HepG2 (cell line): ENCODE measurements at regions not wholly inside any gene's neighbourhood (a gene's known extent, or its start where the extent isn't known, plus 50 kb on each side); places are given as distances from the start of the nearest gene placed in this dataset.

Experiments
- ATAC-seq: fragments of 200-7000 bp; cut with Tn5 transposase; 3 replicates; pipeline ENCODE4 v1.9.1; 2020; ENCODE audit warnings: mild to moderate bottlenecking, moderate library complexity
- BruUV-seq: library from RNA; stranded (reverse); fragments of 400-500 nt; replicated peaks from 2 replicates; lab custom pipeline; 2021; lab: Mats Ljungman, UMichigan
- CTCF ChIA-PET: fragments of 300-600 bp; formaldehyde crosslinking; extraction: SDS; loops from one replicate; lab custom pipeline; 2021; ENCODE audit warnings: low total read pairs, inconsistent platforms, low intra/inter-chr PET ratio; lab: Yijun Ruan, JAX
- POLR2A ChIA-PET: fragments of 350-600 bp; sonication (Branson Sonifier 250); formaldehyde crosslinking; loops from one replicate; lab custom pipeline; 2020; ENCODE audit warnings: antibody characterized with exemption, inconsistent platforms; lab: Yijun Ruan, JAX
- DNase-seq: peaks from one replicate; pipeline ENCODE4 v3.0.0-alpha.2; 2015; ENCODE audit warnings: low spot score
- FAIRE-seq: peaks from 3 replicates; lab custom pipeline; 2011; peaks lifted over from hg19 to GRCh38; lab: Jason Lieb, UNC
- H2AFZ ChIP-seq: one replicate; pipeline ENCODE4 v1.6.1; 2011; ENCODE audit warnings: low read length, inconsistent platforms
- H3K27ac ChIP-seq: fragments of 300-600 bp; 3 replicates; pipeline ENCODE4 v1.8.0; 2011; ENCODE audit warnings: mixed run types, mild to moderate bottlenecking, mixed read lengths, low read length, inconsistent platforms; ENCODE audit not compliant: insufficient read depth; ENCODE audit errors: extremely low read length
- H3K27me3 ChIP-seq, 2 experiments: fragments of 200-600 bp in 1 of 2; 2 replicates in 1 of 2; 3 replicates in 1 of 2; pipeline versions ENCODE4 v1.6.0 to v1.8.0; 2011; ENCODE audit warnings: low read length in 2 of 2, mild to moderate bottlenecking in 2 of 2, moderate library complexity in 2 of 2, inconsistent platforms in 1 of 2; ENCODE audit not compliant: insufficient read depth in 2 of 2, control insufficient read depth in 1 of 2
- H3K36me3 ChIP-seq, 2 experiments: fragments of 200-600 bp in 1 of 2; replicated peaks in 1 of 2; 2 replicates in 1 of 2; 3 replicates in 1 of 2; pipeline versions ENCODE4 v1.5.1 to v1.8.0; 2011; ENCODE audit warnings: low read length in 2 of 2, inconsistent platforms in 1 of 2; ENCODE audit not compliant: insufficient read depth in 2 of 2, control insufficient read depth in 1 of 2
- H3K4me1 ChIP-seq: 2 replicates; pipeline ENCODE4 v1.5.1; 2012; ENCODE audit warnings: low read length, inconsistent platforms; ENCODE audit not compliant: insufficient read depth
- H3K4me2 ChIP-seq: 2 replicates; pipeline ENCODE4 v1.6.0; 2011; ENCODE audit warnings: low read depth, low read length, inconsistent platforms
- H3K4me3 ChIP-seq, 3 experiments: fragments of 200-600 bp in 1 of 3; sonication (generic), shearing (Covaris generic) in 1 of 3; replicated peaks in 1 of 3; 2 replicates each; pipeline ENCODE4 v1.5.1; 2011 to 2016; ENCODE audit warnings: low read length in 3 of 3, inconsistent platforms in 2 of 3, low read depth in 2 of 3, mild to moderate bottlenecking in 2 of 3, control low read depth in 1 of 3, mixed read lengths in 1 of 3; ENCODE audit not compliant: insufficient read depth in 1 of 3
- H3K79me2 ChIP-seq: one replicate; pipeline ENCODE4 v1.6.1; 2011; ENCODE audit warnings: low read length, inconsistent platforms; ENCODE audit not compliant: insufficient read depth
- H3K9ac ChIP-seq: 2 replicates; pipeline ENCODE4 v1.6.0; 2011; ENCODE audit warnings: mild to moderate bottlenecking, low read depth, low read length, inconsistent platforms; ENCODE audit not compliant: insufficient read depth
- H3K9me3 ChIP-seq: 2 replicates; pipeline ENCODE4 v1.5.1; 2012; ENCODE audit warnings: mild to moderate bottlenecking, low read length
- H4K20me1 ChIP-seq: 2 replicates; pipeline ENCODE4 v1.6.0; 2011; ENCODE audit warnings: inconsistent platforms, mild to moderate bottlenecking, low read length, moderate library complexity; ENCODE audit not compliant: insufficient read depth
- ARHGAP35 ChIP-seq: sonication (generic); formaldehyde crosslinking; IDR thresholded peaks from 2 replicates; pipeline ENCODE4 v1.9.0; 2022; ENCODE audit warnings: mild to moderate bottlenecking, inconsistent platforms, moderate library complexity, missing genetic modification reagents, borderline replicate concordance
- CHD2 ChIP-seq: IDR thresholded peaks from 2 replicates; pipeline ENCODE4 v1.6.1; 2011; ENCODE audit warnings: low read depth, low read length, improper control_type of control experiment
- IKZF1 ChIP-seq: fragments of 450-650 bp; IDR thresholded peaks from 2 replicates; pipeline ENCODE4 v1.7.1; 2016
- KAT2B ChIP-seq: fragments of 150-350 bp; IDR thresholded peaks from 2 replicates; pipeline ENCODE4 v1.6.1; 2014; ENCODE audit warnings: low read depth, low read length, borderline replicate concordance
- MAFF ChIP-seq: IDR thresholded peaks from 2 replicates; pipeline ENCODE4 v1.6.1; 2011; ENCODE audit warnings: low read depth, low read length, improper control_type of control experiment
- MAFG ChIP-seq: sonication (generic); formaldehyde crosslinking; IDR thresholded peaks from 2 replicates; pipeline ENCODE4 v1.5.1; 2020; ENCODE audit warnings: mild to moderate bottlenecking, missing genetic modification reagents
- MAFK ChIP-seq, 2 experiments: IDR thresholded peaks in 1 of 2; conservative IDR thresholded peaks in 1 of 2; 2 replicates each; pipeline ENCODE4 v1.6.1; 2011; ENCODE audit warnings: improper control_type of control experiment in 2 of 2, low read length in 2 of 2
- NFIC ChIP-seq: IDR thresholded peaks from 2 replicates; pipeline ENCODE4 v1.6.1; 2012; ENCODE audit warnings: mild to moderate bottlenecking, low read length, inconsistent platforms
- RBM22 ChIP-seq: fragments of 200-400 bp; formaldehyde crosslinking; optimal IDR thresholded peaks from 2 replicates; pipeline ENCODE3; 2017; ENCODE audit warnings: mild to moderate bottlenecking, low read length, moderate library complexity
- TARDBP ChIP-seq: sonication (generic); formaldehyde crosslinking; IDR thresholded peaks from 2 replicates; pipeline ENCODE4 v1.8.0; 2022; ENCODE audit warnings: mild to moderate bottlenecking, missing genetic modification reagents
- TCF7L2 ChIP-seq: IDR thresholded peaks from 2 replicates; pipeline ENCODE4 v1.6.1; 2011; ENCODE audit warnings: mild to moderate bottlenecking, low read depth, low read length, moderate library complexity
- ZNF510 ChIP-seq: sonication (generic); formaldehyde crosslinking; IDR thresholded peaks from 2 replicates; pipeline ENCODE4 v1.4.0; 2020; ENCODE audit warnings: low read depth, mild to moderate bottlenecking, missing genetic modification reagents
- WGBS: methylation state at CpG from one replicate; pipeline ENCODE4 v1.1.6; 2017; ENCODE audit warnings: low lambda C conversion rate; 5-methylcytosine and 5-hydroxymethylcytosine counted together
- in situ Hi-C: cut with HindIII; loops from 2 replicates; pipeline ENCODE4 v1.10.0; 2017; ENCODE audit warnings: low pct_unique_long_range_greater_than_20kb; ENCODE audit not compliant: extremely low pct_ligation_motif_present
- intact Hi-C: fragments of 100-400 bp; cut with micrococcal nuclease; formaldehyde crosslinking; loops from one replicate; pipeline ENCODE4 v1.10.0; 2022; ENCODE audit not compliant: unreplicated experiment
- TF ChIP-seq, protein P1 (sequence below): sonication (generic); formaldehyde crosslinking; IDR thresholded peaks from 2 replicates; pipeline ENCODE4 v1.5.0; 2020; ENCODE audit warnings: mild to moderate bottlenecking, low read depth, missing genetic modification reagents, borderline replicate concordance
- TF ChIP-seq, protein P2 (sequence below): sonication (generic); formaldehyde crosslinking; IDR thresholded peaks from 2 replicates; pipeline ENCODE4 v1.5.1; 2020; ENCODE audit warnings: mild to moderate bottlenecking, missing genetic modification reagents, moderate library complexity
- TF ChIP-seq, protein P3 (sequence below): sonication (generic); formaldehyde crosslinking; IDR thresholded peaks from 2 replicates; pipeline ENCODE4 v1.8.0; 2022; ENCODE audit warnings: low read depth, missing genetic modification reagents

- in situ Hi-C loops = no loop called here
- H3K4me2 ChIP-seq = no peak overlapping the region
- no TSS peak for BruUV-seq
- H3K9ac ChIP-seq = no peak overlapping the region
- intact Hi-C loops = no loop called here
- H4K20me1 ChIP-seq = no peaks in the 10 kb centered on the region
- no peak overlapping the region for H3K4me3 ChIP-seq
- H3K79me2 ChIP-seq = no peaks in the 10 kb centered on the region
- ChIA-PET CTCF (no interaction called here), POLR2A (no interaction called here)
- H3K27me3 ChIP-seq = peaks cover 0 to 19% of the 10 kb centered on the region in 2 experiments; a peak in 3 of 5 replicates
- H3K36me3 ChIP-seq = no peaks in the 10 kb centered on the region
- H3K9me3 ChIP-seq = no peaks in the 10 kb centered on the region; the same call in 1 of the 2 replicates
- FAIRE-seq = no peak
- no peak overlapping the region for H2AFZ ChIP-seq
- ATAC-seq = no peak
- no peak overlapping the region for H3K27ac ChIP-seq
- no peak for DNase-seq
- H3K4me1 ChIP-seq = no peaks in the 10 kb centered on the region
- TF ChIP-seq MAFF (peak; percentile 95), ARHGAP35 (CRISPR knock-in tag) (no peak), MAFG (CRISPR knock-in tag) (0 out of 2 replicates have a peak, but pooled peaks have one; percentile 27), MAFK (conservative IDR thresholded peaks at IDR 0.05 in 1 of 2, IDR thresholded peaks at IDR 0.05 in 1 of 2; ENCODE audit: low read length in 2 of 2) (peak; percentile 96 to 99)
- 14% methylated on average over 6 of the region's 12 CpGs for WGBS
These were observed 61.2 kb upstream of the EPHB3 start for GRCh38 chr3:184500344-184500923.

DNA sequence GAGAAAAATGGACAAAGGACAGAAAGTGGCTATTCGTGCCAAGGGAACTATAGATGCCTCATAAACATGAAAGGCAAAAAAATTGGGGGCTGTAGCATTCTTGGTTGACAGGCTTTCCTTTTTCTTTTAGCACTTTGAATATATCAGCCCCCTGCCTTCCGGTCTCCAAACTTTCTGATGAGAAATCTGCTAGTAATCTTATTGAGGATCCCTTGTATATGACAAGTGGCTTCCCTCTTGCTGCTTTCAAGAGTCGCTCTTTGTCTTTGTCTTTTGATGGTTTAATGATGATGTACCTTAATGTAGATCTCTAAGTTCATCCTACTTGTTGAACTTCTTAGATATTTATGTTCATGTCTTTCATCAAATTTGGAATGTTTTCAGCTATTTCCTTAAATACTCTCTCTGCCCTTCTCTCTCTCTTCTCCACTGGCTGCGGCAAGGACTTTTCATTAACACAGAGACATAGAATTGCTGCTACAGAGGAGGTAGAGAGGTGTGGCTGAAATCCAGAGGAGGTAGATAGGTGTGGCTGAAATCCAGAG, 59.4 kb upstream of the EPHB3 start:
- no TSS peak for BruUV-seq
- DNase-seq (no peak), ATAC-seq (no peak), FAIRE-seq (no peak)
- H3K9ac ChIP-seq = no peak overlapping the region
- H3K79me2 ChIP-seq = no peaks in the 10 kb centered on the region
- H3K36me3 ChIP-seq = no peaks in the 10 kb centered on the region
- 18% methylated on average over 4 of the region's 4 CpGs for whole genome bisulfite sequencing
- no peak overlapping the region for H3K4me3 ChIP-seq
- H3K27ac ChIP-seq = no peak overlapping the region
- H4K20me1 ChIP-seq = no peaks in the 10 kb centered on the region
- H3K4me2 ChIP-seq = no peak overlapping the region
- H3K4me1 ChIP-seq = no peaks in the 10 kb centered on the region
- ChIA-PET POLR2A (no interaction called here), CTCF (no interaction called here)
- in situ Hi-C loops = no loop called here
- intact Hi-C loops = no loop called here
- H2AFZ ChIP-seq = no peak overlapping the region
- H3K27me3 ChIP-seq = peaks cover 0 to 25% of the 10 kb centered on the region in 2 experiments; a peak in 3 of 5 replicates
- no peaks in the 10 kb centered on the region; the same call in 1 of the 2 replicates for H3K9me3 ChIP-seq
- TF ChIP-seq RBM22 = no peak
- TF ChIP-seq, protein P1, sequence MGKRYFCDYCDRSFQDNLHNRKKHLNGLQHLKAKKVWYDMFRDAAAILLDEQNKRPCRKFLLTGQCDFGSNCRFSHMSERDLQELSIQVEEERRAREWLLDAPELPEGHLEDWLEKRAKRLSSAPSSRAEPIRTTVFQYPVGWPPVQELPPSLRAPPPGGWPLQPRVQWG (CRISPR knock-in tag) = no peak
- TF ChIP-seq ZNF510 (CRISPR knock-in tag) = no peak
- TF ChIP-seq TCF7L2 = no peak
- TF ChIP-seq CHD2 = no peak
- TF ChIP-seq TARDBP = no peak
- TF ChIP-seq, protein P2, sequence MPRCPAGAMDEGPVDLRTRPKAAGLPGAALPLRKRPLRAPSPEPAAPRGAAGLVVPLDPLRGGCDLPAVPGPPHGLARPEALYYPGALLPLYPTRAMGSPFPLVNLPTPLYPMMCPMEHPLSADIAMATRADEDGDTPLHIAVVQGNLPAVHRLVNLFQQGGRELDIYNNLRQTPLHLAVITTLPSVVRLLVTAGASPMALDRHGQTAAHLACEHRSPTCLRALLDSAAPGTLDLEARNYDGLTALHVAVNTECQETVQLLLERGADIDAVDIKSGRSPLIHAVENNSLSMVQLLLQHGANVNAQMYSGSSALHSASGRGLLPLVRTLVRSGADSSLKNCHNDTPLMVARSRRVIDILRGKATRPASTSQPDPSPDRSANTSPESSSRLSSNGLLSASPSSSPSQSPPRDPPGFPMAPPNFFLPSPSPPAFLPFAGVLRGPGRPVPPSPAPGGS (CRISPR knock-in tag) = no peak
- TF ChIP-seq IKZF1 = no peak
- TF ChIP-seq KAT2B = no peak
- no peak for TF ChIP-seq NFIC
- TF ChIP-seq, protein P3, sequence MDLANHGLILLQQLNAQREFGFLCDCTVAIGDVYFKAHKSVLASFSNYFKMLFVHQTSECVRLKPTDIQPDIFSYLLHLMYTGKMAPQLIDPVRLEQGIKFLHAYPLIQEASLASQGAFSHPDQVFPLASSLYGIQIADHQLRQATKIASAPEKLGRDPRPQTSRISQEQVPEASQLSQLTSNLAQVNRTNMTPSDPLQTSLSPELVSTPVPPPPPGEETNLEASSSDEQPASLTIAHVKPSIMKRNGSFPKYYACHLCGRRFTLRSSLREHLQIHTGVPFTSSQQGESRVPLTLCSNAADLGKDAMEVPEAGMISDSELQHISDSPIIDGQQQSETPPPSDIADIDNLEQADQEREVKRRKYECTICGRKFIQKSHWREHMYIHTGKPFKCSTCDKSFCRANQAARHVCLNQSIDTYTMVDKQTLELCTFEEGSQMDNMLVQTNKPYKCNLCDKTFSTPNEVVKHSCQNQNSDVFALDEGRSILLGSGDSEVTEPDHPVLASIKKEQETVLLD (CRISPR knock-in tag) = no peak
